HG03378 (cell line): ENCODE measurements at regions not wholly inside any gene's neighbourhood (a gene's known extent, or its start where the extent isn't known, plus 50 kb on each side); places are given as distances from the start of the nearest gene placed in this dataset.
"Not testable (repeated sequence)": the region's sequence is repeated elsewhere in the genome, so short reads cannot be mapped to it uniquely, and the experiment has no call there.

Experiments
- ATAC-seq: cut with Tn5 transposase; IDR thresholded peaks from one replicate; pipeline ENCODE4 v1.9.1; 2021; ENCODE audit warnings: mild to moderate bottlenecking, moderate library complexity; ENCODE audit not compliant: unreplicated experiment

- not testable (repeated sequence) for ATAC-seq
These were observed 252.5 kb upstream of the SULF2 start for GRCh38 chr20:48037798-48038197.

DNA sequence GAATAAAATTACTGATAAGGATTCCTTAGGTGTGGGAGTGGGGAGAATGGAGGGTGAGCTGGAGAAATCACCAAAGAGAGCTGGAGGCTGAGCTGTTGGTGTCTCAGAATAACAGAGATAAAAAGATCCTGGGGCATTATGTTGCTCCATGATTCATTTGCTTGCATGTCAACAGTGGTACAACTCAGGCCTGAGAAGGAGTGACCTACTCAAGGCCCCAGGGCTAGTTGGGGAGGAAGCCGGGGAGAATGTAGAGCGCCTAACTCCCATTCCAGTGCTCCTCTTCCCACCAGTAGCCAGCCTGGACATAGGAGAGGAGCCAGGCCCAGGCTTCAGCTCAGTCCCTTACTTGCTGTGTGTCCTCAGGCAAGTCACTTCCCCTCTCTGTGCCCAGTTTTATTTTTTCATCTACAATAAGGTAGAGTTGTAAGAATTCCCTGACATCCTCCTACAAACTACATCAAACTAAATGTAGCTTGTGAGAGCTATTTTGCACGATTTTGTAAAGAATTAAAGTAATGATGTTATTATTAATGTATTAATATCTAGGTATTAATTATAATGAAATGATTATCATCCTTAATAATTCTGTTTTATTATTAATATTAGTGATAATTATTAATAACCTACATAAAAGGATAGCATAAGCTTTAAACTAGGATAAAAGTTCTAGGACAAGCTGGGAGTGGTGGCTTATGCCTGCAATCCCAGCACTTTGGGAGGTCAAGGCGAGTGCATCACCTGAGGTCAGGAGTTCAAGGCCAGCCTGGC lies 250.9 kb upstream of the SULF2 start:
- no peak for ATAC-seq

DNA sequence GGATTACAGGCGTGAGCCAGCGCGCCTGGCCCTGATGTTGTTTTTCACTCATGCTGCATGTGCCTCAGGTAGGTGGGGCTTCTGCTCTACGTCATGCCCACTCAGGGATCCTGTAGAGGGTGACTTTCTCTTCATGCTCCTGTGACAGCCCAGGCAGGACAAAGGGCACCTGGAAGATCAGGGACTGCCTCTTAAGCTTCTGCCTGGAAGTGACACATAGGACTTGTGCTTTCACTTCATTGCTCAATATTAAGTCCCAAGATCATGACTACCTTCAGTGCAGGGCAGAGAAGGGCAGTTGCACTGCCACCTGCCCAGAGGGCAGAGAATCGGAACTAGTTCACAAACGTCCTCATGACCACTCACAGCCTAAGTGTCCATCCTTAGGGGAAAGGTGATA lies 249.5 kb upstream of the SULF2 start:
- no peak for ATAC-seq

DNA sequence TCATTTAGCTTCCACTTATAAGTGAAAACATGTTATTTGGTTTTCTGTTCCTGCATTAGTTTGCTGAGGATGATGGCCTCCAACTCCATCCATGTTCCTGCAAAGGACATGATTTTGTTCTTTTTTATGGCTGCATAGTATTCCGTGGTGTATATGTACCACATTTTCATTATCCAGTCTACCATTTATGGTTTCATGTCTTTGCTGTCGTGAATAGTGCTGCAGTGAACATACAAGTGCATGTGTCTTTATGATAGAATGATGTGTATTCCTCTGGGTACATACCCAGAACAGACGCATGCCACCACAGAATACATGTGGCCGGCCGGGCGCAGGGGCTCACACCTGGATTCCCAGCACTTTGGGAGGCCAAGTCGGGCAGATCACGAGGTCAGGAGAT lies 247.7 kb upstream of the SULF2 start:
- ATAC-seq = not testable (repeated sequence)

DNA sequence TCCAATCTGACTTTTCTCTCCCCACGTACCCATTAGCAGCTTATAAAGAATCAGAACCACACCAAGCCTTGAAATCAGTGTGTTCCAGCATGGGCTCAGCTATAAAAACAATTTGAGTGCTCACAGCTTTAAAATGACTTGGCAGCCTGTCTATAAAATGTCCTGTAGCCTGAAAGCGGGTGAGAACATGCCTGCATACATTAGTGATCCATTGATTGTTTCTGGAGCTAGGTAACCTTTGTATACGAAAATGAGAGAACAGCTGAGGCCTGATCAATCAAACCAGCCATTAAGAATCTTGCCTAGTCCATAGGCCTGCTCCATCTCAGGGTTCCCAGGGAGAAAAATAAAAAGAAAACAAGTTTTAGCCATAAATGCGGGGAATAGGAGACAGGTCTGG lies 245.8 kb upstream of the SULF2 start:
- no peak for ATAC-seq

DNA sequence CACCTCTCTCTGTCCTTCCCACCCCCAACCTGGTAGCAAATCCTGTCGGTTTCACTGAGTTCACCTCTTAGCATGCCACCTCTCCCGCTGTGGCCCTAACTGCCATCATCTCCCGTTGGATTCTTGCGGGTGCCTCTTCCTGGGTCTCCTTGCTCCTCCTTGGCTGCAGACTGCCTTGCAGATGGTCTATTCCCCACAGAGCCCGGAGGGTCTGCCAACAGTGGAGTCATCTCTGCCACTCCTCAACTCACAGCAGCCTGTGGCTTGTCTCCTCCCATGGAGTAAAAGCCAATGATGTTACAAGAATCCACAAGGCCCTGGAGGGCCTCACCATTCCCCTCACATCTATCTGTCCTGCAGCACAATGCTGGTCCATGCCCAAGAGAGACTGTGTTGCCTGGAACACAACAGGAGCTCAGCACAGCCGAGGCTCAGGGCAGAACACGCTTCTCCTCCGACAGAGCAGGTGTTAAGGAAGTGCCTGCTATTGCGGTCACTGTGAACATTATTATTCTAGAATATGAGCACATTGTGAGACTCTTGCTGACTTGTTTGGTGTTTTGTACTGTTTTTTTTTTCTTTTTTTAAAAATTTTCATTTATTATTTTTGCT lies 241.8 kb upstream of the SULF2 start:
- ATAC-seq = no peak

- ATAC-seq = no peak
These were observed 240.4 kb upstream of the SULF2 start for GRCh38 chr20:48025661-48026060.

DNA sequence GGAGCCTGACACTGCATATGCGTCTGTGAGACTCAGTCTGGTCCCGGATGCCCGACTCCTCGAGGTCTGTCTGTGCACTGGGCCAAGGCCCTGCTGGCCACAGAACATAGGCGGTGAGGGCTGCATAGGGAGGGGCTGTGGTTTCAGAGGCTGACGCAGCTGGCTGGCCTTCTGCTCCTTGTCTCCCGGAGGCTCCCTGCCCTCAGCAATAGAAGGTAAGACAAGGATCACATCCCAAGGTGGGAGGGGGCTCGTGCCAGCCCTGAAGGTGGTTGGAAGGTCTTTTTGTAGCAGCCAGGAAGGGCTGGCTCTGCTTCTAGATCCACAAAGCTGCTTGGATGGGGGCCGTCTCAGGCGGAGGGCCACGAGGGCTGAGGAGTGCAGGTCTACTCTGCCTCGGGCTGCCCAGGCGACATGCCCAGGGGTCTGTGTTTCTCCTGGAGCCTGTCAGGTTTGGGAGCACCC lies 239.8 kb upstream of the SULF2 start:
- no peak for ATAC-seq

GRCh38 chr20:48024539-48024938 lies 239.3 kb upstream of the SULF2 start:
- ATAC-seq = no peak

DNA sequence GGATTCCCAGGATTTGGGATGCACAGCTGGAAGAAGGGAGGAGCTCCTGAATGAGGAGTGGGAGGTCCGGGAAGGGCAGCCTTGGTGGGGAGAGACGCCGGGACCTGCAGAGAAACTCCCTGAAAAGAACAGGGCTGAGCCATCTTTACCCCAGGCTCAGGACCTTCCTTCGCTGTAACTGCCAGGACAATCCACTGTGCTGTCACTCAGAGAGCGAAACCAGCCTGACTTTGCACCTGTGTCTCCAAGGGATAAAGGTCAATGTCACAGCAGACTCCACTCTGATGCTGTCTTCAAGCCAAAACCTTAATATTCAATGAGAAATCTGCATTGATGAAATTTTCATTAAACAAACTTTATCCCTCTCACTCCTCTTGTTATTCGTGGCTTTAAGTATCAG lies 235.4 kb upstream of the SULF2 start:
- not testable (repeated sequence) for ATAC-seq

DNA sequence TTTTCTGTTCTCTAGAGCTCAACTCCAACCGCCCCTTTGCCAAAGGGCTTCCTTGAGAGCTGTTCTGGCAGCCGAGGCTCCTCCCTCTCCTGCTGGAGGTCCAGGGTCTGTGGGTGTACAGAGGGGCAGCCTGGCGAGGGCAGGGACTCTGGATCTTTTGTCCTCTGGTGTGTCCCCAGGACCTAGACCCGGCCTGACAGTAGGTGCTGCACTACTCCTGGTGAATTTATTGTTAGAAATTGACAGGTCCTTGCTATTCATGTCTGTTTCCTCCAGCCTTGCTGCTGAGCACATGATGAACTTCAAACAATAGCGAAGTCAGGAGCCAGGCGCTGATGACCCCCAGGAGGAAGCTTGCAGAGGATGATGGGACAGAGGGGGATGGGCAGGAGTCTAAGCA lies 234.7 kb upstream of the SULF2 start:
- no peak for ATAC-seq

GRCh38 chr20:48019496-48019895 lies 234.2 kb upstream of the SULF2 start:
- ATAC-seq = no peak

DNA sequence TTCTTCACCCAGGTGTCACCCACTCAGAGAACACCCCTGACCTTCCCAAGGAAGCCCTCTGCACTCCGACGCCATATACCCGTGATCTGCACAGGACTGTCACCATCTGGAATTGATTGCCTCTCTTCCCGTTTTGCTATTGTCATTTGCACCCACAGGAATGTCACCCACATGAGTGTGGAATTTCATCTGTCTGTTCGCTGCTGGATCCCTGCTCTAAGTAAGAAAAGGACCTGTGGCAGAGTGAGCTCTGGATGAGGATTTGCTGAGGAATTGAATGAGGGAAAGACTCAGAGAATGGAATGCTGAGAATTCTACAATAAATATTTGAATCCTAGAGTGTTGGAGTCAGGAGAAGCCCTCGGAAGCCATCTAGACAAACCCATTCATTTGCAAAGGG lies 233.6 kb upstream of the SULF2 start:
- ATAC-seq = not testable (repeated sequence)

- ATAC-seq = no peak
These were observed 232.7 kb upstream of the SULF2 start for GRCh38 chr20:48017992-48018391.

GRCh38 chr20:48017509-48017908 lies 232.2 kb upstream of the SULF2 start:
- ATAC-seq = no peak

DNA sequence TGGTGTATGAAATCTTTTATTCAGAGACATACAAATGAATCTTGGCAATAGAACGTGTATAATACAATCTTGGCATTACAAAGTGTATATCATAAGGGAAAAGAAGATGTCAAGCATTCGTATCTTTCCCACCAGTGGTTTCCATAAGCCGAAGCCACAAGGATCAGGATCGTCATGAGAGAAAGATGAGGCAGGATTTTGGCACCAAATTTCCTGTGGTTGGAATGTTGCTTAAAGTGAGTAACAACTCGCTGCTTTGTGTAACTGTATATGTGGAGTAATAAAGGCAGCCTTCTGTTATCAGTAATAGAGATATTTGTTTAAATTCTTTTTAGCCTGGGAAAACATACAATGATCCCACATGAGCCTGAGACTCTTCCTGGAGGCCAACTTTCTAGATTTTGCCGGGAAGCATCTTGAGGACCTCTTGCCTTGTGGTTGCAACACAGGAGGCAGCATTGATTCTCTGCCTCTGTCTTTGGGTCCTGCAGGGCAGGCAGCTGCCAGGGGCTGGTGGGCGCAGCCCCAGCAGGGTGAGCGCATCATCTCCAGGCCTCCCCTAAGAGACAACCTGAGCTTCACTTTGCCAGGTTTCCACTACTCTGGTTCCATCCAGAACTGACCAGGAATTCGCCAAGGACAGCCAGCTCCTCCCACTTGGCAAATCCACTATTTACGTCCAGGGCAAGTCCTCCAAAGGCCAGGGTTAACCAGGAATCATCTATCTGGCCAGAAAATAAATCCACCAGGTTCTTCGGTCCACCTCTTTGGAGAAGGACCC lies 230.9 kb upstream of the SULF2 start:
- no peak for ATAC-seq

- ATAC-seq = no peak
These were observed 230.0 kb upstream of the SULF2 start for GRCh38 chr20:48015141-48015910.

- ATAC-seq = no peak
These were observed 227.2 kb upstream of the SULF2 start for GRCh38 chr20:48012401-48012974.

GRCh38 chr20:48011025-48011424 lies 225.7 kb upstream of the SULF2 start:
- no peak for ATAC-seq

DNA sequence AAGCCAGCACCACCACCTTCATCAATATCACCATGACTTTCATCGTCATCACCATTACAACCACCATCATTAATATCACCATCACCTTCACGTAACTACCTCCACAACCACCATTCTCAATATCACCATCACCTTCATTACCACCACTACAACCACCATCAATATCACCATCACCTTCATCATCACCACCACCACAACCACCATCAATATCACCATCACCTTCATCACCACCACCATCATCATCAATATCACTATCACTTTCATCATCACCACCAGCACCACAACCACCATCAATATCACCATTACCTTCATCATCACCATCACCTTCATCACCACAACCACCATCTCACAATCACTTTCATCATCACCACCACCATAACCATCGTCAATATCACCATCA lies 225.3 kb upstream of the SULF2 start:
- no peak for ATAC-seq
